PC-3 (cell line): ENCODE measurements at regions not wholly inside any gene's neighbourhood (a gene's known extent, or its start where the extent isn't known, plus 50 kb on each side); places are given as distances from the start of the nearest gene placed in this dataset.

ENCODE experiments used
- CTCF ChIP-seq: fragments of 300-600 bp; sonication (generic); conservative IDR thresholded peaks from 2 replicates; pipeline ENCODE4 v1.5.1; 2017; ENCODE audit warnings: antibody characterized with exemption, low read depth, mild to moderate bottlenecking, low read length
- EZH2phosphoT487 ChIP-seq: fragments of 300-600 bp; sonication (generic); IDR thresholded peaks from 2 replicates; pipeline ENCODE4 v1.6.1; 2018; ENCODE audit warnings: mild to moderate bottlenecking, antibody characterized with exemption, low read length, borderline replicate concordance

- TF ChIP-seq CTCF (no peak), EZH2phosphoT487 (no peak)
Observed at GRCh38 chr5:97542469-97542868, 359.4 kb upstream of the RIOK2 start.
